ENCODE measurements at regions not wholly inside any gene's neighbourhood (a gene's known extent, or its start where the extent isn't known, plus 50 kb on each side); places are given as distances from the start of the nearest gene placed in this dataset. TPM values are rescaled to one million over a fixed set of nuclear protein-coding genes. Genes with fewer than 3 reads are reported as not detected.
A peak's percentile ranks its signal among the peaks of the same experiment; 100 is the strongest.

- no peaks in the 10 kb centered on the region for H3K36me3 Mint-ChIP-seq (ENCODE audit: insufficient read depth)
- no peak overlapping the region for H3K27ac Mint-ChIP-seq
- H3K4me3 Mint-ChIP-seq (ENCODE audit: low read depth), result no peak overlapping the region
- no peaks in the 10 kb centered on the region for H3K9me3 Mint-ChIP-seq (ENCODE audit: low read depth)
- no peak for DNase-seq (ENCODE audit: low spot score, unreplicated experiment)
- H3K4me1 Mint-ChIP-seq (ENCODE audit: low read depth), result no peaks in the 10 kb centered on the region
- TF ChIP-seq, protein P1, sequence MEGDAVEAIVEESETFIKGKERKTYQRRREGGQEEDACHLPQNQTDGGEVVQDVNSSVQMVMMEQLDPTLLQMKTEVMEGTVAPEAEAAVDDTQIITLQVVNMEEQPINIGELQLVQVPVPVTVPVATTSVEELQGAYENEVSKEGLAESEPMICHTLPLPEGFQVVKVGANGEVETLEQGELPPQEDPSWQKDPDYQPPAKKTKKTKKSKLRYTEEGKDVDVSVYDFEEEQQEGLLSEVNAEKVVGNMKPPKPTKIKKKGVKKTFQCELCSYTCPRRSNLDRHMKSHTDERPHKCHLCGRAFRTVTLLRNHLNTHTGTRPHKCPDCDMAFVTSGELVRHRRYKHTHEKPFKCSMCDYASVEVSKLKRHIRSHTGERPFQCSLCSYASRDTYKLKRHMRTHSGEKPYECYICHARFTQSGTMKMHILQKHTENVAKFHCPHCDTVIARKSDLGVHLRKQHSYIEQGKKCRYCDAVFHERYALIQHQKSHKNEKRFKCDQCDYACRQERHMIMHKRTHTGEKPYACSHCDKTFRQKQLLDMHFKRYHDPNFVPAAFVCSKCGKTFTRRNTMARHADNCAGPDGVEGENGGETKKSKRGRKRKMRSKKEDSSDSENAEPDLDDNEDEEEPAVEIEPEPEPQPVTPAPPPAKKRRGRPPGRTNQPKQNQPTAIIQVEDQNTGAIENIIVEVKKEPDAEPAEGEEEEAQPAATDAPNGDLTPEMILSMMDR (IDR thresholded peaks at IDR 0.05; ENCODE audit: unreplicated experiment), result peak; percentile 19
- no peaks in the 10 kb centered on the region for H3K27me3 Mint-ChIP-seq
These were observed 68.9 kb upstream of the LMO3 start for GRCh38 chr12:16674885-16675284.

GRCh38 chr12:16670456-16671050 lies 64.6 kb upstream of the LMO3 start:
- Mint-ChIP-seq H3K27me3 (no peaks in the 10 kb centered on the region), H3K4me1 (ENCODE audit: low read depth) (no peaks in the 10 kb centered on the region), H3K36me3 (ENCODE audit: insufficient read depth) (no peaks in the 10 kb centered on the region), H3K9me3 (ENCODE audit: low read depth) (no peaks in the 10 kb centered on the region), H3K4me3 (ENCODE audit: low read depth) (no peak overlapping the region), H3K27ac (no peak overlapping the region)
- TF ChIP-seq, protein P1 (IDR thresholded peaks at IDR 0.05; ENCODE audit: unreplicated experiment), result no peak
- no peak for DNase-seq (ENCODE audit: low spot score, unreplicated experiment)

GRCh38 chr12:16669756-16670155 lies 63.8 kb upstream of the LMO3 start:
- no peak overlapping the region for H3K27ac Mint-ChIP-seq
- H3K4me1 Mint-ChIP-seq (ENCODE audit: low read depth), result no peaks in the 10 kb centered on the region
- no peaks in the 10 kb centered on the region for H3K36me3 Mint-ChIP-seq (ENCODE audit: insufficient read depth)
- H3K9me3 Mint-ChIP-seq (ENCODE audit: low read depth), result no peaks in the 10 kb centered on the region
- TF ChIP-seq, protein P1 (IDR thresholded peaks at IDR 0.05; ENCODE audit: unreplicated experiment), result no peak
- no peaks in the 10 kb centered on the region for H3K27me3 Mint-ChIP-seq
- no peak overlapping the region for H3K4me3 Mint-ChIP-seq (ENCODE audit: low read depth)
- DNase-seq (ENCODE audit: low spot score, unreplicated experiment), result no peak

DNA sequence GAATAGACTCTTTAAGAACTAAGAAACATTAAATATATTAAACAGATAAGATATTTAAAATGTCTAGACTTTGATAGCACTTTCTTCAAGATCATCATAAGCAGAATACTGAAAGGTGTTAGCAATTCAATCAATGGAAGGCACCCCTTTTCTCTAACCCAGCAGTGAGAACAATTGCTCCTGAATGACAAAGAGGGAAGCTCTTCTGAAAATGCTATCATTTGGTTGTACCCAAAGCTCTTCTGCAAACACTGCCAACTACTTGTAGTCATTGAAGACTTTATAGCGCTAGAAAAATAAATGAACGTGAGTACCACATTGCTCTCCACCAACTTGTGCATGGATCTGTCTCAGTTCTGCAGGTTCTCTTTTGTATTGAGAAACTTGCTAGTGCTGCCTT lies 62.2 kb upstream of the LMO3 start:
- H3K27me3 Mint-ChIP-seq, result no peaks in the 10 kb centered on the region
- no peak for DNase-seq (ENCODE audit: low spot score, unreplicated experiment)
- no peaks in the 10 kb centered on the region for H3K9me3 Mint-ChIP-seq (ENCODE audit: low read depth)
- no peaks in the 10 kb centered on the region for H3K4me1 Mint-ChIP-seq (ENCODE audit: low read depth)
- no peak overlapping the region for H3K27ac Mint-ChIP-seq
- no peaks in the 10 kb centered on the region for H3K36me3 Mint-ChIP-seq (ENCODE audit: insufficient read depth)
- TF ChIP-seq, protein P1 (IDR thresholded peaks at IDR 0.05; ENCODE audit: unreplicated experiment), result no peak
- H3K4me3 Mint-ChIP-seq (ENCODE audit: low read depth), result no peak overlapping the region

DNA sequence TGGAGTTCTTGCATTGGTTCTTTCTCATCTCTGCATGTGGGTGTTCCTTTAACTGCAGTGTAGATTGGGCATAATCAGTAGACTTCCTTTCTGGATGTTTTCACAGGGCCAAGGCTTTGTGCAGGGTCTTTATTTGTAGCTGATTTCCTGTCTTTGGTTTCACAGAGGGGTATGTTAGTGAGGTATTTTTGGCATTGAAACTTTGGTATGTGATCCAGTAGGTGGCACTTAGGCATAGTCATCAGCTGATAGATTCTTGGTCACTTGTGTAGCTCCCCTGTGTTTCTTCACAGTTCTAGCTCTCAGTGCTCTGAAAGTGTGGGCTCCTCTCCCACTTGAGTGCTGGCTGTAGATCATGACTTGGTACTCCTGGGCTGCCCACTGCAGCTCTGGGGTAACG lies 52.7 kb upstream of the LMO3 start:
- peaks cover 44% of the 10 kb centered on the region for H3K9me3 Mint-ChIP-seq (ENCODE audit: low read depth)
- no peak overlapping the region for H3K4me3 Mint-ChIP-seq (ENCODE audit: low read depth)
- H3K36me3 Mint-ChIP-seq (ENCODE audit: insufficient read depth), result peaks cover 5% of the 10 kb centered on the region
- no peaks in the 10 kb centered on the region for H3K27me3 Mint-ChIP-seq
- no peak for DNase-seq (ENCODE audit: low spot score, unreplicated experiment)
- TF ChIP-seq, protein P1 (IDR thresholded peaks at IDR 0.05; ENCODE audit: unreplicated experiment), result no peak
- no peak overlapping the region for H3K27ac Mint-ChIP-seq
- H3K4me1 Mint-ChIP-seq (ENCODE audit: low read depth), result peaks cover 3% of the 10 kb centered on the region

Small RNA genes lying in the stretch of these regions (microRNA-seq; reads per million reads assigned to microRNA genes)
- gene MIR3974 (ENCODE audit: borderline number of aligned reads, unreplicated experiment), result not detected

All from progenitor cell of endocrine pancreas (in vitro differentiated cells).